ENCODE measurements at regions not wholly inside any gene's neighbourhood (a gene's known extent, or its start where the extent isn't known, plus 50 kb on each side); places are given as distances from the start of the nearest gene placed in this dataset.

DNA sequence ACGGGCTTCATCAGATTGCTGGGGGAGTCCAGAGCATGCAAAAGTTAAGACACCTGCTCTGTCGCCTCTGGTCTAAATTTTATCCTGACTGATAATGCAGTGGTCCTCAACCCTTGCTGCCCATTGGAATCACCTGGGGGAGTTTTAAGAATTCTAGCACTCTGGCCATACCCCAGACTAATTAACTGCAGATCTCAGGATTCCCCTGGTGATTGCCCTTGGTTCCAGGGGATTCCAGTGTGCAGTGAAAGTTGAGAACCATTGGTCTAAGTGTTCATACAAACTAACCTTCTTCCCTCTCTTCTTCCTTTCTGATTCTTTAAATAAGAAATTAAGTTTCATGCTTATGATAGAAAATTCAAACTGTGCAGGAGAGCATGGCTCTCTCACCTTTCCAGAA, 105.7 kb upstream of the MGAT5 start:
- TF ChIP-seq RARB (CRISPR knock-in tag; IDR thresholded peaks at IDR 0.05) (no peak), ZFP30 (CRISPR knock-in tag; IDR thresholded peaks at IDR 0.05) (no peak), CSDC2 (CRISPR knock-in tag; IDR thresholded peaks at IDR 0.05) (no peak), ZNF70 (CRISPR knock-in tag; IDR thresholded peaks at IDR 0.05) (no peak), ESRRG (CRISPR knock-in tag; IDR thresholded peaks at IDR 0.05) (no peak), ZFP3 (CRISPR knock-in tag; IDR thresholded peaks at IDR 0.05) (no peak), ARNTL (CRISPR knock-in tag; IDR thresholded peaks at IDR 0.05; ENCODE audit: borderline replicate concordance, low read depth) (no peak)

Measured in SK-N-SH treated with all-trans-retinoic acid at 6 μM for 48 hours (cell line).